HepG2 (cell line): ENCODE measurements at regions not wholly inside any gene's neighbourhood (a gene's known extent, or its start where the extent isn't known, plus 50 kb on each side); places are given as distances from the start of the nearest gene placed in this dataset.
"Not testable (repeated sequence)": the region's sequence is repeated elsewhere in the genome, so short reads cannot be mapped to it uniquely, and the experiment has no call there.

Experiments used
- BRD4 ChIP-seq: sonication (generic); formaldehyde crosslinking; IDR thresholded peaks from 2 replicates; pipeline ENCODE4 v1.4.0; 2020; ENCODE audit warnings: missing genetic modification reagents
- DMAP1 ChIP-seq: IDR thresholded peaks from 2 replicates; pipeline ENCODE4 v1.6.1; 2016
- EP300 ChIP-seq, 3 experiments: sonication (generic) in 1 of 3; formaldehyde crosslinking in 1 of 3; IDR thresholded peaks; 2 replicates each; pipeline versions ENCODE4 v1.5.1 to v1.6.1; 2011 to 2020; ENCODE audit warnings: low read depth in 2 of 3, low read length in 2 of 3, borderline replicate concordance in 1 of 3, improper control_type of control experiment in 1 of 3, mild to moderate bottlenecking in 1 of 3, missing genetic modification reagents in 1 of 3, moderate library complexity in 1 of 3
- FOXA1 ChIP-seq, 2 experiments: fragments of 450-650 bp in 1 of 2; sonication (generic) in 1 of 2; formaldehyde crosslinking in 1 of 2; IDR thresholded peaks; 2 replicates each; pipeline versions ENCODE4 v1.4.0 to v1.6.1; 2016 to 2020; ENCODE audit warnings: missing genetic modification reagents in 1 of 2
- FOXK1 ChIP-seq: sonication (generic); formaldehyde crosslinking; IDR thresholded peaks from 2 replicates; pipeline ENCODE4 v1.4.0; 2020; ENCODE audit warnings: low read depth, missing genetic modification reagents, borderline replicate concordance
- GATAD1 ChIP-seq: IDR thresholded peaks from 2 replicates; pipeline ENCODE4 v1.6.1; 2016; ENCODE audit warnings: missing genetic modification reagents, missing compliant biosample characterization
- KMT2A ChIP-seq: sonication (generic); formaldehyde crosslinking; IDR thresholded peaks from 2 replicates; pipeline ENCODE4 v1.4.0; 2020; ENCODE audit warnings: missing genetic modification reagents
- MLX ChIP-seq: IDR thresholded peaks from 2 replicates; pipeline ENCODE4 v1.6.1; 2016
- RXRB ChIP-seq: IDR thresholded peaks from 2 replicates; pipeline ENCODE4 v1.6.1; 2016; ENCODE audit warnings: borderline replicate concordance, missing genetic modification reagents, missing compliant biosample characterization
- SAP130 ChIP-seq: IDR thresholded peaks from 2 replicates; pipeline ENCODE4 v1.6.1; 2016; ENCODE audit warnings: low read depth
- SP5 ChIP-seq: IDR thresholded peaks from 2 replicates; pipeline ENCODE4 v1.6.1; 2016; ENCODE audit warnings: low read depth, borderline replicate concordance
- TFDP1 ChIP-seq: IDR thresholded peaks from 2 replicates; pipeline ENCODE4 v1.6.1; 2016; ENCODE audit warnings: missing compliant biosample characterization, missing genetic modification reagents, borderline replicate concordance
- TFDP2 ChIP-seq: sonication (generic); formaldehyde crosslinking; IDR thresholded peaks from 2 replicates; pipeline ENCODE4 v1.4.0; 2020; ENCODE audit warnings: missing genetic modification reagents
- ZBTB43 ChIP-seq: sonication (generic); formaldehyde crosslinking; conservative IDR thresholded peaks from 2 replicates; pipeline ENCODE4 v1.4.0; 2020; ENCODE audit warnings: missing genetic modification reagents
- ZNF800 ChIP-seq: sonication (generic); formaldehyde crosslinking; IDR thresholded peaks from 2 replicates; pipeline ENCODE4 v1.4.0; 2020; ENCODE audit warnings: missing genetic modification reagents

GRCh38 chr16:88233621-88234420 is 148.9 kb upstream of the ZNF469 start (continued):
- peak; percentile 37; the same call in 1 of the 2 replicates for TF ChIP-seq TFDP1
- 0 out of 2 replicates have a peak, but pooled peaks have one; percentile 24 for TF ChIP-seq SP5 (CRISPR knock-in tag)
- TF ChIP-seq ZNF800 (CRISPR knock-in tag) = peak; percentile 16; the same call in 1 of the 2 replicates
- TF ChIP-seq GATAD1 = peak; percentile 17; the same call in 1 of the 2 replicates
- not testable (repeated sequence) for TF ChIP-seq FOXA1 (IDR thresholded peaks at IDR 0.05); EP300 (CRISPR knock-in tag; IDR thresholded peaks at IDR 0.05; ENCODE audit: borderline replicate concordance)
- TF ChIP-seq FOXA1 (CRISPR knock-in tag; IDR thresholded peaks at IDR 0.05) = peak; percentile 40; the same call in 1 of the 2 replicates
- 0 out of 2 replicates have a peak, but pooled peaks have one; percentile 19 for TF ChIP-seq FOXK1 (CRISPR knock-in tag)
- 0 out of 2 replicates have a peak, but pooled peaks have one; percentile 21 for TF ChIP-seq RXRB (CRISPR knock-in tag)
- TF ChIP-seq TFDP2 (CRISPR knock-in tag) = peak; percentile 35; the same call in 1 of the 2 replicates
- 0 out of 2 replicates have a peak, but pooled peaks have one; percentile 27 for TF ChIP-seq MLX (CRISPR knock-in tag)
- TF ChIP-seq KMT2A (CRISPR knock-in tag) = 0 out of 2 replicates have a peak, but pooled peaks have one; percentile 33
- TF ChIP-seq ZBTB43 (CRISPR knock-in tag) = peak; percentile 36; the same call in 1 of the 2 replicates
- TF ChIP-seq DMAP1 = 0 out of 2 replicates have a peak, but pooled peaks have one; percentile 11
- peak; percentile 11; the same call in 1 of the 2 replicates for TF ChIP-seq BRD4 (CRISPR knock-in tag)
- TF ChIP-seq SAP130 (CRISPR knock-in tag) = peak; percentile 39; the same call in 1 of the 2 replicates
- 0 out of 4 replicates have a peak, but pooled peaks of 1 of the 2 experiments have one; percentile 7 for TF ChIP-seq EP300 (IDR thresholded peaks at IDR 0.05; ENCODE audit: low read depth in 2 of 2, low read length in 2 of 2)
